ENCODE measurements at regions not wholly inside any gene's neighbourhood (a gene's known extent, or its start where the extent isn't known, plus 50 kb on each side); places are given as distances from the start of the nearest gene placed in this dataset.
A peak's percentile ranks its signal among the peaks of the same experiment; 100 is the strongest.

DNA sequence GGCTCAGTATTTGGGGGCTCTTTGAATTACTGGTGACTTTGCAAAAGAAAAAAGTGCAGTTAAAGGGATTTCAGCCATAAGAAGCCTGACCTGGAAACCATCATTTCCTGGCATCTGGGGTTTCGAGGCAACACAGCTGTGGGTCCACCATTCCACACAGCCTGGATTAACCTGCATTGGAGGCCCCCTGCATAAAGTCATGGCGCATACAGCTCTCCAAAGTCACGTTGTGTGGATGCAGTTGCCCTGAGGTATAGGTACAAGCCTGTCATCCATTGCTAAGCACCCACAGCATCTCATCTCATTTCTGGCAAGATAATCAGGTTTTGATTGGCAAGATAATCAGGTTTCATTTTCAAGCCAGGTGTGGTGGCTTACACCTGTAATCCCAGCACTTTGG is 54.5 kb upstream of the TAGAP start:
- DNase-seq, result no peak

DNA sequence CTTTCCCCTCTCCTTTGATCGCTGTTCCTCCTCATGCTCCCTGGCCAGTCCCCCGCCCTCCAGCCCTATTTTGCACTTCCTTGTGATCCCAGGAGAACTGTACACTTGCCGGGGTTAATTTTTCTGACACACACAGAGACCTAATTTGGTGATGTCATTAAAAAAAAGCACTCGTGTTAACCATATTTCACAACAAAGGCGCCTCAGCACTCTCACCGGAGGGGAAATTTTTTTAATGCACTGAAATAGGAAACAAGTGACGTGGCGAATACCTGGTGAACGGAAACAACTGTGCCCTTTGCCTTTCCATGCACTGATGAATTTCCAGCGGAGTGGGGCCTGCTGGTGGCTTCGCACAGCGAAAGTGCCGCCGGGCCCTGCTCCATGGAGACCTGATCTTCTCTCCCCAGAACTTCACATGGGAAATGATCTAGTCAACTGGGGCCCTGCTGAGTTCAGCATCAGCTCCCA is 53.9 kb upstream of the TAGAP start:
- peak; percentile 19 for DNase-seq

DNA sequence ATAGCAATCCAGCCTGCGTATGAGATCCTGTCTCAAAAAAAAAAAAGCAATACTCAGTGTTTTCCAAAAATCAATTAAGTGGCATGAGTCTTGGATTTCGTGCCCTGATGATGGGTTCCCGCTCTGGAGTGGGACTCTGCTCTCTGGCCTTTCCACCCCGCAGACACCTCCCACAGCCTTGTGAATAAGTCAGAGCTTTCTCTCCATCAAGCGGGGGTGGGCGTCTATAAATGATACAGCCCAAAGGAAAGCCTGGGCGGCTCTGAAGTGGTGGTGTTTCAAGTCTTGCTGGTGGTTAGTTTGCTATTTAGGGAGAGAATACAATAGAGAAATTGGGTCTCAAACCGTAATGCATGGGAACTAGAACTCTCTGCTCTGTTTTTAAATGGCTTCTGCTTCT is 52.5 kb upstream of the TAGAP start:
- no peak for DNase-seq

DNA sequence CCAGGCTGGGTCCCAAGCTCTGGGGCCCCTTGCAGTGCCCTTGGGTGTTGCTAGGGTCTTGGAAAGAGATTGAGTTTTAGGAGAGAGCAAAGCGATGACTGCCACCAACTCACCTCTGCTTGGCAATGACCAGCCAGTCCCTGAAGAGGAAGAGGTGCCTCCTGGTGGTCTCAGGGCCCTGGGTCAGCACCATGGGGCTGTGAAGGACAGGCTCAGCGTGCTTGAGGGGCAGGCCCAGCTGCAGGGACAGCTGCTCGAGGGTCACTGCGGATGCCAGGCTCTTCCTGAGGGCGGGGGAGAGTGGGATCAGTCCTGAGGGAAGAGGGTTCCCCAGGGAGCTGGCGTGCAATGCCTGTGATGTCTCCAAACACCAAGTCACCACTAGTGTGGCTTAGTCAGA is 50.8 kb upstream of the TAGAP start:
- no peak for DNase-seq

DNA sequence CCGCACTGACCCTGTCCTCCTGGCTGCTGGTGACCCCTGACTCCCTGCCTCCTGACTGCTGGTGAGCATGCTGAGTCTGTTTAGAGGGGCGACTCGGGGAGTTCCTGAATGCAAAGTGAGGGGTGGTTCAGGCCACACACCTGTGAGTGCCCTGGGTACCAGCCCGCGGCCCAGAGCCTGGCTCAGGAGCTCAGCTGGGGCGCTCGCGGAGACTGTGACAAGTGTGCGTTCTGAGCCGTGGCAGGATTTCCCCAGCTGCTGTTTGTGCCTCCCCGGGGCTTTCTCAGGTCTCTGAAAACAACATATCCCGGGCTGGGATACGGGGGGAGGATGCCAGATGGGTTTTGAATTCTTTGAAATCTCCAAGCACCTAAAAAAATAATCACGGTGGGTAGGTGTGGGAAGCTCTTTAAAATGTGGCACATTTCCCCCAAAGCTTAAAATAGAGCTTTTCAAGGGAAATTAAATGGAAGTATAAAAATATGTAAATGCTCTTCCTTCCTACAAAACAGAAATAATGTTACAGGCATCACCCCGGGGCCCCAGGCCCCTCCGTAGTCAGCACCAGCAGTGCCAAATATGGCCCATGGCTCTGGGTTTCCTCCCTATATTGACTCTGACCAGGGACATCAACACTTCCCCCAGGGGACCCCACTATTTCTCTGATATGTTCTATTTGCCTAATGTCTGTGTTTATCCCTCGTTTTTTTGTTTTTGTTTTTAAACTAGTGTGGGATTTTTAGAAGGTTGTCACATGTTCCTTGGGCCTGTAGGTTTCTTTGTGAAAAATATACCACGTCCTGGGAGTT is 49.9 kb upstream of the TAGAP start:
- no peak for DNase-seq
